Breast epithelium (tissue), 3 donors: ENCODE measurements at regions not wholly inside any gene's neighbourhood (a gene's known extent, or its start where the extent isn't known, plus 50 kb on each side); places are given as distances from the start of the nearest gene placed in this dataset.

Experiments
- CTCF ChIP-seq, 3 donors: fragments of 450-650 bp; IDR thresholded peaks; one replicate each; pipeline ENCODE4 v1.5.1; 2016 to 2017; ENCODE audit warnings: antibody characterized with exemption in 3 of 3, mild to moderate bottlenecking in 3 of 3, moderate library complexity in 3 of 3
- POLR2AphosphoS5 ChIP-seq, 3 donors: sonication (generic); formaldehyde crosslinking; IDR thresholded peaks; one replicate each; pipeline ENCODE4 v1.6.1; 2017; ENCODE audit warnings: antibody characterized with exemption in 3 of 3

GRCh38 chr2:239673641-239674040 is 272.8 kb upstream of the HDAC4 start:
- TF ChIP-seq CTCF (IDR thresholded peaks at IDR 0.05) (no peak), POLR2AphosphoS5 (IDR thresholded peaks at IDR 0.05) (no peak)
